ENCODE measurements at regions not wholly inside any gene's neighbourhood (a gene's known extent, or its start where the extent isn't known, plus 50 kb on each side); places are given as distances from the start of the nearest gene placed in this dataset.

DNA sequence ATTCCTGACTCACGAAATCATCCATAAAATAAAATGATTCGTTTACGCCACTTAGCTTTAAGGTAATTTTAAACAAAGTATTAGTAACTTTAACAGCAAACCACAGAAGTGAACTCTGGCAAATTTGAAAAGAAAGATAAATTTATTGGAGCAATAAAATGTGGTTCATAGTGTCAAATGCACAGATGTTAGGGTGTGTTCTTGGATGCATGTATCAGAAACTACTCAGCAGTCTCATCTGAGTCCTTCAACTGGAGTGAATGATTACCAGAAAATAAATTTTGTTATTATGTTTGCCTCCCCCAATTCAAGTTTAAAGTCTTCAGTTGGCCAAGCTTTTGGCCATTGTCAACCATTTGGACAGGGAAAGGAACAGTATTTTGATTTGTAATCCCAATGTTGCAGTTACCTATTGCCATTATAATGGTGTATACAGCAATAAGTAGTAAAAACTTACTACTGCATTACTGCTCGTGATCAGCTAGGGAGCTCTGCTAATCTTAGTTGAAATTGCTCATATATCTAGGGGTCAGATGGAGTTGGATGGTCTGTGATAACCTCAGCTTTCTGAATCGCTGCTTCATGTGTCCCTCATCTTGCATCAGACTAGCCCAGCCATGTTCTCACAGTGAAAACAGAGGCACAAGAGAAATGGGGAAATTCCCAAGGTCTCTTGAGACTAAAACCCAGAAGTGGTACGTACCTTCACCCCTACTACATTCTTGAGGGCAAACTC lies 254.6 kb upstream of the KCNIP4 start:
- no peak overlapping the region for H3K27ac Mint-ChIP-seq
- peaks cover 0 to 16% (median 0%) of the 10 kb centered on the region in 6 donors for H3K9me3 Mint-ChIP-seq
- H3K4me1 Mint-ChIP-seq, result no peaks in the 10 kb centered on the region
- H3K27me3 Mint-ChIP-seq (ENCODE audit: low read depth in 3 of 3), result peaks cover 0 to 2% (median 0%) of the 10 kb centered on the region in 3 donors
- H3K4me3 Mint-ChIP-seq, result no peak overlapping the region
- DNase-seq, result no peak
- H3K36me3 Mint-ChIP-seq, result no peaks in the 10 kb centered on the region

- H3K36me3 Mint-ChIP-seq, result no peaks in the 10 kb centered on the region
- H3K9me3 Mint-ChIP-seq, result peaks cover 0 to 16% (median 0%) of the 10 kb centered on the region in 6 donors
- H3K4me3 Mint-ChIP-seq, result no peak overlapping the region
- H3K27ac Mint-ChIP-seq, result no peak overlapping the region
- H3K27me3 Mint-ChIP-seq (ENCODE audit: low read depth in 3 of 3), result no peaks in the 10 kb centered on the region
- DNase-seq, result no peak
- H3K4me1 Mint-ChIP-seq, result no peaks in the 10 kb centered on the region
Measured at GRCh38 chr4:22202246-22202974, 253.8 kb upstream of the KCNIP4 start.

DNA sequence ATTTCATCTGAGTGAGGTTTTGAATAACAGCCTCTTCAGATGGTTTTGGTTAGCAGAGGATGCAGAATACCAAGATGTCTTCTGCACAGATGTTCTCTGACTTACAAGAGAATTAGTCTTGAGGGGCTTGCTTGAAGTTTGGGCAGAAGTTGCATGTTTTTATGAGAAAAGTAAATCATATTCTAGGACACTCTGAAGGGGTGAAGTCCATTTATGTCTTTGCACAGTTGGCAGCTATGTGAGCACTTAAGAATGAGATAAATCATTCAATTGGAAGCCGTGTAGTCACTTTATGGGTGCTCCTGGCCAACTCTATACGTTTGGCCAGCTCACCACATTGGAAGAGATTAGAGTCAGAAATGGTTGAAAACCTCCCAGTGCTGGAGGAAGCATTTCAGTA lies 252.7 kb upstream of the KCNIP4 start:
- H3K4me1 Mint-ChIP-seq, result no peaks in the 10 kb centered on the region
- H3K27ac Mint-ChIP-seq, result no peak overlapping the region
- no peak overlapping the region for H3K4me3 Mint-ChIP-seq
- DNase-seq, result no peak
- H3K27me3 Mint-ChIP-seq (ENCODE audit: low read depth in 3 of 3), result no peaks in the 10 kb centered on the region
- H3K36me3 Mint-ChIP-seq, result no peaks in the 10 kb centered on the region
- H3K9me3 Mint-ChIP-seq, result peaks cover 0 to 16% (median under 1%) of the 10 kb centered on the region in 6 donors

- H3K27ac Mint-ChIP-seq, result no peak overlapping the region
- no peaks in the 10 kb centered on the region for H3K4me1 Mint-ChIP-seq
- no peaks in the 10 kb centered on the region for H3K36me3 Mint-ChIP-seq
- no peak for DNase-seq
- peaks cover 0 to 22% (median 8%) of the 10 kb centered on the region in 6 donors for H3K9me3 Mint-ChIP-seq
- H3K27me3 Mint-ChIP-seq (ENCODE audit: low read depth in 3 of 3), result no peaks in the 10 kb centered on the region
- H3K4me3 Mint-ChIP-seq, result no peak overlapping the region
Measured at GRCh38 chr4:22196551-22196950, 248.0 kb upstream of the KCNIP4 start.

- Mint-ChIP-seq H3K36me3 (no peaks in the 10 kb centered on the region), H3K4me3 (no peak overlapping the region), H3K27me3 (ENCODE audit: low read depth in 3 of 3) (no peaks in the 10 kb centered on the region), H3K9me3 (peaks cover 2 to 40% (median 8%) of the 10 kb centered on the region in 6 donors), H3K4me1 (no peaks in the 10 kb centered on the region), H3K27ac (no peak overlapping the region)
- no peak for DNase-seq
Measured at GRCh38 chr4:22192084-22192511, 243.5 kb upstream of the KCNIP4 start.

DNA sequence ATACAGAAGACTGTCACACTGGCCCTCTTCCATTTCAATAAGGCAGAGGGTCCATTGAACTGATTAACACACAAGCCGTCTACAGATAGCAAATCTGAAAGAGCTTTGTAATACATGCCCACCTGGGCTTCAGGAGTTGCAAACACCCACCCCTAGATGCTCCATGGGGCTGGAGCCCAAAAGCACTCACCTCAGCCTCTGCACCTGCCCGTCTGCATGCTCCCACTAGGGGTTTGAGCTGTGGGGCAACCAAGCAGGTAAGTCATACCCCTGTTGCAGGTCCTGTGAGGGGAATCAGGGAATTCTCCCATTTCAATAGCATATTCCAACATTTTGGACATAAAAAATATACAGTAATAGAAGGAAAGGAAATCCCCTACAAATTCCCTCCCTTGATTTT lies 243.0 kb upstream of the KCNIP4 start:
- H3K4me3 Mint-ChIP-seq, result no peak overlapping the region
- no peaks in the 10 kb centered on the region for H3K27me3 Mint-ChIP-seq (ENCODE audit: low read depth in 3 of 3)
- H3K4me1 Mint-ChIP-seq, result no peaks in the 10 kb centered on the region
- no peak for DNase-seq
- peaks cover 2 to 37% (median 8%) of the 10 kb centered on the region in 6 donors for H3K9me3 Mint-ChIP-seq
- no peak overlapping the region for H3K27ac Mint-ChIP-seq
- no peaks in the 10 kb centered on the region for H3K36me3 Mint-ChIP-seq

DNA sequence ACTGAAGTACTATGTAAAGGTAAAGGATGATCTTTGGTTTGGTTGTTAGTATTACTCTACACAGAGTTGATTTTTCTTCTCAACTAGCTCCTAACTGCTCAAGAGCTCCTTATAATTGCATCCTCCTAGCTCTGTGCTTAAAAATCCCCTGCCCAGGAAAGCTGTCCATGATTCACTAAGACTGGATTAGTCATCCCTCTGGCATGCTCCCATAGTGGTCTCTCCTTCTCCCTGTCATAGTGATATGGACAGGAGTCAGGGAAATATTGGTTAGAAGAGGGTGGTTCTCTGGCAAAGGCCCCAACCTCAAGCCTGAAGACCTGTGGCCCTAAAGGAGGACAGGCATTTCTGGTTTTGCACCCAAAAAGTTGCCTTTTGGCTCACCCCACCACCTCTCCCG lies 242.3 kb upstream of the KCNIP4 start:
- no peaks in the 10 kb centered on the region for H3K36me3 Mint-ChIP-seq
- no peak for DNase-seq
- no peak overlapping the region for H3K27ac Mint-ChIP-seq
- peaks cover 2 to 31% (median 6%) of the 10 kb centered on the region in 6 donors for H3K9me3 Mint-ChIP-seq
- no peaks in the 10 kb centered on the region for H3K4me1 Mint-ChIP-seq
- no peak overlapping the region for H3K4me3 Mint-ChIP-seq
- H3K27me3 Mint-ChIP-seq (ENCODE audit: low read depth in 3 of 3), result no peaks in the 10 kb centered on the region

DNA sequence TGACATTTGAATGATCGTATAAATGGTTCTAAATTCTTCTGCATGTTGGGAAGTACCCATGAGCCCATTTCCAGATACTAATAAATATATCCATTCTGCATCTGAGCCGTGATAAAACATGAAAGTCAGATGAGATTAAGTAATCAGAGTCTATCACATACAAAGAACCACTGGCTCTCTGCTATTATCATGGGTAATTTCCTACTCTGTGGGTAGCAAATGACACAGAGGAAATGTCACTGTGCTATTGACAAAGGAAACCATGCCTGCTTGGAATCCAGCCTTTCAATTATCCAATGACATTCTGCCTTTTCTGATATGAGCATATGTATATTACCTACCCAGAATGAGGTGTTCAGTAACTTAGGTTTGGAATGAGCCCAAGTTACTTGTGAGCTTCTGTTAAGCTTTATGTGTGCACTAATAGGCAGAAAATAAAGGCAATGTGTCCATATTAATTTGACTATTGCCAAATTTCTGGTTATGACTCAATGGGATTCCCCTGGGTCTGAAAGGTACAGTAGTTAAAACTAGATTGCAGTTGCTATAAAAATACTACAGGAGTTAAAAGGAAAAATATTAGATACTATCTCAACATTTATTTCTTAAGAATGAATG lies 238.7 kb upstream of the KCNIP4 start:
- H3K9me3 Mint-ChIP-seq, result peaks cover 0 to 29% (median 2%) of the 10 kb centered on the region in 6 donors
- H3K27me3 Mint-ChIP-seq (ENCODE audit: low read depth in 3 of 3), result peaks cover 0 to 2% (median 0%) of the 10 kb centered on the region in 3 donors
- H3K27ac Mint-ChIP-seq, result no peak overlapping the region
- no peak overlapping the region for H3K4me3 Mint-ChIP-seq
- DNase-seq, result no peak
- H3K4me1 Mint-ChIP-seq, result no peaks in the 10 kb centered on the region
- H3K36me3 Mint-ChIP-seq, result no peaks in the 10 kb centered on the region

DNA sequence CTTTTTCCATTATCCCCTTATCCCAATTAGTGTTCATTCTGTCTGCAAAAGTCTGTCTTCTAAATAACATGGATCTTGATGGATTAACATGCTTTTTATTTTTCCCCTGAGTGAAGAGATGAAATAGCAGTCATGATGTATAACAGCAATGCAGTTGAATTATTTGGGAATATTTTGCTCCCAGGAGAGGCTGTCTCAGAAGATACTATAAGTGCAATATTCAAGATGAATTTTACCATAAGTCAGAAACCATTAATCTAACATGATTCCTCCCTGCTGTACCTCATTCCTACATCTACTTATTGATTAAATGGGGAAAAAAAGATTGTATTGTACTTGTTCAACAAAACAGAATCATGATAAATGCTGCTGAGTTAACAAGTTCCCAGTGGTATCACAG lies 233.2 kb upstream of the KCNIP4 start:
- Mint-ChIP-seq H3K27me3 (ENCODE audit: low read depth in 3 of 3) (peaks cover 0 to 2% (median 0%) of the 10 kb centered on the region in 3 donors), H3K4me3 (no peak overlapping the region), H3K9me3 (peaks cover 0 to 20% (median 3%) of the 10 kb centered on the region in 6 donors), H3K36me3 (peaks cover 0 to 3% (median 0%) of the 10 kb centered on the region in 3 donors), H3K4me1 (no peaks in the 10 kb centered on the region), H3K27ac (no peak overlapping the region)
- no peak for DNase-seq

GRCh38 chr4:22179124-22179874 lies 230.7 kb upstream of the KCNIP4 start:
- Mint-ChIP-seq H3K27ac (no peak overlapping the region), H3K9me3 (peaks cover 2 to 17% (median 6%) of the 10 kb centered on the region in 6 donors), H3K4me3 (no peak overlapping the region), H3K27me3 (ENCODE audit: low read depth in 3 of 3) (peaks cover 0 to 1% (median 0%) of the 10 kb centered on the region in 3 donors), H3K36me3 (peaks cover 0 to 3% (median 0%) of the 10 kb centered on the region in 3 donors), H3K4me1 (no peaks in the 10 kb centered on the region)
- no peak for DNase-seq

DNA sequence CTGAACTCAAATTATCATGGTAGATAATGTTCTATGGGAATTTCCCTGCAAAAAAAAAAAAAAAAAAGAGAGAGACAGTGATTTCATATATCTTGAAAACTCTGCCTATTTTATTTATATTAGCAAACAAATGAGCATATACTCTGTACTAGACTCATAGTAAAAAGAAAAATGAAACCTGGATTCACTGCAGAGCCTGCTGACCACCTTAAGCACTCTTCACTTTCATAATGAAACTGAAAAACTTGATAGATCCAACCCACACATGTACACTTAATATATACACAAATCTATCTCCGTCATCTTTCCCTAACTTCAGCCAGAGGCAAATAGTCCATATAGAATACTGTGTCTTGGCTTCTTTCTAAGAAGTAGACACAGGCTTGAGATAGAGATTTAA lies 226.1 kb upstream of the KCNIP4 start:
- no peak for DNase-seq
- Mint-ChIP-seq H3K4me3 (no peak overlapping the region), H3K4me1 (no peaks in the 10 kb centered on the region), H3K36me3 (peaks cover 0 to 3% (median 0%) of the 10 kb centered on the region in 3 donors), H3K9me3 (peaks cover 0 to 22% (median 10%) of the 10 kb centered on the region in 6 donors), H3K27me3 (ENCODE audit: low read depth in 3 of 3) (no peaks in the 10 kb centered on the region), H3K27ac (no peak overlapping the region)

- peaks cover 0 to 17% (median 8%) of the 10 kb centered on the region in 6 donors for H3K9me3 Mint-ChIP-seq
- no peaks in the 10 kb centered on the region for H3K27me3 Mint-ChIP-seq (ENCODE audit: low read depth in 3 of 3)
- no peaks in the 10 kb centered on the region for H3K4me1 Mint-ChIP-seq
- H3K27ac Mint-ChIP-seq, result no peak overlapping the region
- no peak overlapping the region for H3K4me3 Mint-ChIP-seq
- no peak for DNase-seq
- no peaks in the 10 kb centered on the region for H3K36me3 Mint-ChIP-seq
Measured at GRCh38 chr4:22170353-22170752, 221.8 kb upstream of the KCNIP4 start.

DNA sequence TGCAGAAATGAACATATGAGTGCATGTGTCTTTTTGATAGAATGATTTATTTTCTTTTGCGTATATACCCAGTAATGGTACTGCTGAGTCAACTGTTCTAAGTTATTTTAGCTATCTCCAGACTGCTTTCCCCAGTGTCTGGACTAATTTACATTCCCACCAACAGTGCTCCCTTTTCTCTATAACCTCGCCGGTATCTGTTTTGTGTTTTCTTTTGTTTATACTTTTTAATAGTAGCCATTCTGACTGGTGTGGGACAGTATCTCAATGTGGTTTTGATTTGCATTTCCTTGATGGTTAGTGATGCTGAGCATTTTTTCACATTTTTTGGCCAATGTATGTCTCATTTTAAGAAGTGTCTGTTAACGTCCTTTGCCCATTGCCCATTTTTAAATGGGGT lies 218.6 kb upstream of the KCNIP4 start:
- H3K27me3 Mint-ChIP-seq (ENCODE audit: low read depth in 3 of 3), result peaks cover 0 to 1% (median 0%) of the 10 kb centered on the region in 3 donors
- no peak overlapping the region for H3K4me3 Mint-ChIP-seq
- H3K9me3 Mint-ChIP-seq, result peaks cover 3 to 28% (median 17%) of the 10 kb centered on the region in 6 donors
- H3K36me3 Mint-ChIP-seq, result no peaks in the 10 kb centered on the region
- no peaks in the 10 kb centered on the region for H3K4me1 Mint-ChIP-seq
- no peak overlapping the region for H3K27ac Mint-ChIP-seq
- DNase-seq, result no peak
